Osteocyte (in vitro differentiated cells): ENCODE measurements at regions not wholly inside any gene's neighbourhood (a gene's known extent, or its start where the extent isn't known, plus 50 kb on each side); places are given as distances from the start of the nearest gene placed in this dataset.

ENCODE experiments used
- DNase-seq: peaks from one replicate; pipeline ENCODE4 v3.0.0; 2021; ENCODE audit warnings: mixed read lengths; ENCODE audit not compliant: unreplicated experiment; ENCODE audit errors: extremely low spot score
- H3K27ac Mint-ChIP-seq: one replicate; pipeline ENCODE4 v1.8.0; 2021; ENCODE audit warnings: mild to moderate bottlenecking, mixed read lengths; ENCODE audit not compliant: unreplicated experiment
- H3K27me3 Mint-ChIP-seq: one replicate; pipeline ENCODE4 v1.8.0; 2021; ENCODE audit warnings: mixed read lengths; ENCODE audit not compliant: unreplicated experiment
- H3K36me3 Mint-ChIP-seq: one replicate; pipeline ENCODE4 v1.8.0; 2021; ENCODE audit warnings: mixed read lengths; ENCODE audit not compliant: unreplicated experiment
- H3K4me1 Mint-ChIP-seq: one replicate; pipeline ENCODE4 v1.8.0; 2021; ENCODE audit warnings: mixed read lengths; ENCODE audit not compliant: unreplicated experiment
- H3K4me3 Mint-ChIP-seq: one replicate; pipeline ENCODE4 v1.8.0; 2021; ENCODE audit warnings: mild to moderate bottlenecking, moderate library complexity, mixed read lengths; ENCODE audit not compliant: unreplicated experiment
- H3K9me3 Mint-ChIP-seq: one replicate; pipeline ENCODE4 v1.8.0; 2021; ENCODE audit warnings: mixed read lengths; ENCODE audit not compliant: unreplicated experiment
- TF ChIP-seq, protein P1 (sequence below): fragments of 200-600 bp; sonication (generic); IDR thresholded peaks from 2 replicates; pipeline ENCODE4 v1.5.0; 2021; ENCODE audit warnings: antibody characterized with exemption, mild to moderate bottlenecking, moderate library complexity

DNA sequence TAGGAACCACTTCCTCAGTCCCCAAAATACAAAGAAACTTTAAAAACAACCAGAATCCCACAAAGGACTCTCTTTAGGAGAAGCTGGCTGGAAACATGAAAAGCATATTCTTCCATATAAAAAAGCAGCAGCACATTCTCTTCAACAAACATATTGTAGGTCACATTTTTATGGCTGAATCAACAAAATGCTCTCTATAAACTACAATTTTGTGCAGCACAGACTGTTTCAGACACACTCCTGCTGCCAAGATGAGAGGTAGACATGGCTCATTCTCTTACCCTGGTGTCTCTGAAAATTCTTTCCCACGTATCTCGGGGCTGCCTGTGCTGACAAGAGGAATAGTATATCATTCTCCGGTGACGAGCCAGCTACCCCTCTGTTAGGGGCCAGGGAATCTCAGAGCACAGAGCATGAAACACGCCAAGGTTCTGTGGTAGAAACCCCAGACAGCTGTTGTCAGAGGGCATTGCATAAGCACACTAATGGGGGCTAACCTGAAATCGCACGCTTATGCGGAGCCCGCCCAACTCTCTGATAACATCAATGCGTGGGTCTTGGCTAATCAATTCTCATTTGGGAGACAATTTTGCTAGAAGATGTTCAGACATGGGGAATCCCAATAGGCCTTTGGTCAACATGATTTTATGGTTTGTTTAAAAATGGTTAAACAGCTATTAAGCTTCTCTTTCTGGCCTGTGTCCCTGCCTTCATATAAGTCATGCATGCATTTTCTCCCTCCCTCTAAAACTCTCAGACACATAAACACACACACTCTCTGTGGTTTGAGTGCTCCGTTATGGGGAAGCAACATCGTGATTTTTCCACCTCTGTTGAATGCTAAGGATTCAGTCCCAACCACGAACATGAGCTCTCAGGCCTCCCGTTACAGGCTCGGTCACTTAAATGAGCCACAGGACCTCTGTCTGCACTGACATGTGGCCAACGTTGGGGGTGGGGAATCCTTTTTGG, 177.5 kb downstream of the INO80D start:
- no peak for DNase-seq
- H3K9me3 Mint-ChIP-seq = peaks cover 11% of the 10 kb centered on the region
- H3K4me3 Mint-ChIP-seq = no peak overlapping the region
- no peaks in the 10 kb centered on the region for H3K4me1 Mint-ChIP-seq
- no peak overlapping the region for H3K27ac Mint-ChIP-seq
- no peaks in the 10 kb centered on the region for H3K36me3 Mint-ChIP-seq
- peaks cover 55% of the 10 kb centered on the region for H3K27me3 Mint-ChIP-seq
- TF ChIP-seq, protein P1, sequence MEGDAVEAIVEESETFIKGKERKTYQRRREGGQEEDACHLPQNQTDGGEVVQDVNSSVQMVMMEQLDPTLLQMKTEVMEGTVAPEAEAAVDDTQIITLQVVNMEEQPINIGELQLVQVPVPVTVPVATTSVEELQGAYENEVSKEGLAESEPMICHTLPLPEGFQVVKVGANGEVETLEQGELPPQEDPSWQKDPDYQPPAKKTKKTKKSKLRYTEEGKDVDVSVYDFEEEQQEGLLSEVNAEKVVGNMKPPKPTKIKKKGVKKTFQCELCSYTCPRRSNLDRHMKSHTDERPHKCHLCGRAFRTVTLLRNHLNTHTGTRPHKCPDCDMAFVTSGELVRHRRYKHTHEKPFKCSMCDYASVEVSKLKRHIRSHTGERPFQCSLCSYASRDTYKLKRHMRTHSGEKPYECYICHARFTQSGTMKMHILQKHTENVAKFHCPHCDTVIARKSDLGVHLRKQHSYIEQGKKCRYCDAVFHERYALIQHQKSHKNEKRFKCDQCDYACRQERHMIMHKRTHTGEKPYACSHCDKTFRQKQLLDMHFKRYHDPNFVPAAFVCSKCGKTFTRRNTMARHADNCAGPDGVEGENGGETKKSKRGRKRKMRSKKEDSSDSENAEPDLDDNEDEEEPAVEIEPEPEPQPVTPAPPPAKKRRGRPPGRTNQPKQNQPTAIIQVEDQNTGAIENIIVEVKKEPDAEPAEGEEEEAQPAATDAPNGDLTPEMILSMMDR = no peak

DNA sequence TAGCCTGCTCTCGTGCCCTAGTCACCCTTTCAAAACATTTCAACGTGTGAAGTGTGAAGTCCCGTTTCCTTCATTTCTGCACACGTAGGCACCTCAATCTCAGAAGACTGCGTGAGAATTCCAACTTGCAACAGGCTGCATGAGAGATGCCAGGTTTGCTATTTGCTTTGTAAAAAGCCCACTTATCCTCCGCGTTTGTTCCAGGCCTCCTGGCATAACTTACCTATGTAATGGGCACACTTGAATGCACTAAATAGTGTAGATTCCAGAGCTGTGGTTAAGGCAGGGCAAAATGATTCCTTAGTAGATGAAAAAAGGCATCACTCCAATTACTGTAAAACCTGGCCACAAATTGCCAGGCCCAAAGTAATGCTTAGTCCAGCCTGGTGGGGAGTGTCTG, 179.6 kb downstream of the INO80D start:
- Mint-ChIP-seq H3K27ac (no peak overlapping the region), H3K9me3 (peaks cover 11% of the 10 kb centered on the region), H3K4me1 (no peaks in the 10 kb centered on the region), H3K4me3 (no peak overlapping the region), H3K36me3 (no peaks in the 10 kb centered on the region), H3K27me3 (peaks cover 48% of the 10 kb centered on the region)
- DNase-seq = no peak
- TF ChIP-seq, protein P1 = no peak

DNA sequence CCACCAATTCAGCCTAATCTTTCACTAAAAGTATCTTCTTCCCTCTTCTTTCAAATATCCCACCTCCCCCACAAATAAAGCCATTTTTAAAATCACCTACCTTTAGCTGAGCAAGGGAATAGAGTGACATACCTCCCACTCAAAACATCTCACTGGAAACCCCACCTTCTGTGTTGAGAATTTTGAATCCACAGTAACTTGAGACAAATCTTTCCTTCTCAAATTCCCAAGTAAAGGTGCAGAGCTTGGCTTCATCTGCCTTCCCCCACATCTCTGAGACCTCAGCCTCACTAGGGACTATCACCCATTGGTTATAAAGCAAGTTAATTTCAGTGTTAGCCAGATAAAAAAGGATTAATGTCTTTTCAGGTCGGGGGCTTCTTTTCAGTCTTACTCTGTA, 180.4 kb downstream of the INO80D start:
- TF ChIP-seq, protein P1 = no peak
- Mint-ChIP-seq H3K4me1 (no peaks in the 10 kb centered on the region), H3K27me3 (peaks cover 40% of the 10 kb centered on the region), H3K27ac (no peak overlapping the region), H3K9me3 (peaks cover 11% of the 10 kb centered on the region), H3K36me3 (no peaks in the 10 kb centered on the region), H3K4me3 (no peak overlapping the region)
- DNase-seq = no peak

- peaks cover 11% of the 10 kb centered on the region for H3K9me3 Mint-ChIP-seq
- TF ChIP-seq, protein P1 = no peak
- no peak overlapping the region for H3K4me3 Mint-ChIP-seq
- no peaks in the 10 kb centered on the region for H3K36me3 Mint-ChIP-seq
- H3K27me3 Mint-ChIP-seq = peaks cover 34% of the 10 kb centered on the region
- no peaks in the 10 kb centered on the region for H3K4me1 Mint-ChIP-seq
- no peak for DNase-seq
- H3K27ac Mint-ChIP-seq = no peak overlapping the region
These were observed 181.1 kb downstream of the INO80D start for GRCh38 chr2:205904873-205905272.

DNA sequence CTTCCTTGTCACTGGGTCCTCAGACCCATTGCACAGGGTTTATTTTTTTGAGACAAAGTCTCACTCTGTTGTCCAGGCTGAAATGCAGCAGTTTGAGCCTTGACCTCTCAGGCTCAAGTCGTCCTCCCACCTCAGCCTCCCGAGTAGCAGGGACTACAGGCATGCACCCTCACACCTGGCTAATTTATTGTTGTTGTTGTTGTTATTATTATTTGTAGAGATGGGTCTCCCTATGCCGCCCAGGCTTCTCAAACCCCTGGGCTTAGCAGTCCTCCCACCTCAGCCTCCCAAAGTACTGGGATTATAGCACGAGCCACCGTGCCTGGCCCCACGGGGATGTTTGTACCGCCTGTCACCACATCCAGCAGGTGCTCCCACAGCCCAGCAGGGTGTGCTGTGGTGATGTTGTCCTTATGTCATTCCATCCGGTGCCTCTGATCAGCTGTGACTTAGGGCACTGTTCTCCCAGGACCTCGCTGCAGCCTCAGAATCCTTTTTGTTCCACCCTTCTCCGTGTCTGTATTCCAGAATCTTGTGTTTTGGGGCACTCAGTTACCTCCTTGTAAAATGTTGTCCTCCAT, 182.3 kb downstream of the INO80D start:
- Mint-ChIP-seq H3K4me1 (no peaks in the 10 kb centered on the region), H3K27ac (no peak overlapping the region), H3K36me3 (no peaks in the 10 kb centered on the region), H3K9me3 (peaks cover 19% of the 10 kb centered on the region), H3K27me3 (peaks cover 30% of the 10 kb centered on the region), H3K4me3 (no peak overlapping the region)
- no peak for DNase-seq
- TF ChIP-seq, protein P1 = peak; percentile 29
